Spleen (tissue), 11 donors: ENCODE measurements at regions not wholly inside any gene's neighbourhood (a gene's known extent, or its start where the extent isn't known, plus 50 kb on each side); places are given as distances from the start of the nearest gene placed in this dataset.

Source experiments
- DNase-seq: peaks from one replicate; pipeline ENCODE4 v3.0.0-alpha.2; 2020
- H3K27ac ChIP-seq, 8 donors: fragments of 200-600 bp; sonication (generic) in 7 of 8; 1 replicate in 4 of 8; 2 replicates in 4 of 8; pipeline versions ENCODE4 v1.5.0 to v1.8.0; 2016 to 2021; ENCODE audit warnings: inconsistent platforms in 4 of 8, mild to moderate bottlenecking in 4 of 8, moderate library complexity in 1 of 8
- H3K27me3 ChIP-seq, 7 donors: fragments of 200-600 bp; sonication (generic) in 6 of 7; replicated peaks in 1 of 7; 1 replicate in 4 of 7; 2 replicates in 3 of 7; pipeline versions ENCODE4 v1.5.0 to v1.8.0; 2016 to 2021; ENCODE audit warnings: inconsistent platforms in 3 of 7, mild to moderate bottlenecking in 1 of 7
- H3K36me3 ChIP-seq, 6 donors: fragments of 200-600 bp; sonication (generic) in 5 of 6; 1 replicate in 4 of 6; 2 replicates in 2 of 6; pipeline versions ENCODE4 v1.5.0 to v1.8.0; 2016 to 2021; ENCODE audit warnings: inconsistent platforms in 2 of 6
- H3K4me1 ChIP-seq, 6 donors: fragments of 200-600 bp; sonication (generic) in 5 of 6; 1 replicate in 3 of 6; 2 replicates in 3 of 6; pipeline versions ENCODE4 v1.5.0 to v1.8.0; 2016 to 2021; ENCODE audit warnings: inconsistent platforms in 3 of 6
- H3K4me3 ChIP-seq, 8 donors: fragments of 200-600 bp; sonication (generic) in 7 of 8; 1 replicate in 4 of 8; 2 replicates in 4 of 8; pipeline versions ENCODE4 v1.5.0 to v1.8.0; 2016 to 2021; ENCODE audit warnings: inconsistent platforms in 4 of 8, mild to moderate bottlenecking in 4 of 8, moderate library complexity in 2 of 8
- H3K9me3 ChIP-seq, 8 donors: fragments of 200-600 bp; sonication (generic) in 7 of 8; 1 replicate in 4 of 8; 2 replicates in 4 of 8; pipeline versions ENCODE4 v1.5.0 to v1.8.0; 2016 to 2021; ENCODE audit warnings: inconsistent platforms in 4 of 8
- POLR2A ChIP-seq, 3 donors: fragments of 450-650 bp; IDR thresholded peaks; one replicate each; pipeline ENCODE4 v1.5.1; 2017; ENCODE audit warnings: antibody characterized with exemption in 3 of 3, mild to moderate bottlenecking in 1 of 3
- POLR2AphosphoS5 ChIP-seq, 3 donors: sonication (generic); formaldehyde crosslinking; IDR thresholded peaks; one replicate each; pipeline ENCODE4 v1.5.1; 2017; ENCODE audit warnings: antibody characterized with exemption in 3 of 3
- WGBS, 5 donors: extraction: QIAGEN DNeasy Blood & Tissue Kit in 3 of 5; methylation state at CpG; one replicate each; pipeline versions ENCODE4 v1.1.5 to v1.1.7; 2013 to 2018; 5-methylcytosine and 5-hydroxymethylcytosine counted together
- intact Hi-C: fragments of 100-400 bp; cut with DNase I; formaldehyde crosslinking; loops from one replicate; pipeline ENCODE4 v1.15.0; 2023; ENCODE audit warnings: low total_unique reads
- TF ChIP-seq, protein P1 (sequence below), 11 experiments: fragments of 200-600 bp in 7 of 11; fragments of 450-650 bp in 4 of 11; sonication (generic) in 4 of 11; IDR thresholded peaks in 8 of 11; conservative IDR thresholded peaks in 3 of 11; 1 replicate in 7 of 11; 2 replicates in 4 of 11; pipeline versions ENCODE4 v1.4.0 to v1.8.0; 2016 to 2021; ENCODE audit warnings: antibody characterized with exemption in 11 of 11, inconsistent platforms in 4 of 11, mild to moderate bottlenecking in 1 of 11
- donor health status: healthy with polysubstance abuse.
- donor health status: DM: no; HTN: no; CAD: no; lungs with moderate emphysema.
- donor health status: DM: no; HTN: no; CAD: no.
- donor health status: Bipolar disorder and iron deficiency.
- donor health status: healthy.
- donor health status: DM: no; HTN: no; CAD: no.
- donor health status: DM: yes; HTN: yes; CAD: no.

- Histone ChIP-seq H3K4me1 (no peaks in the 10 kb centered on the region), H3K9me3 (no peaks in the 10 kb centered on the region), H3K4me3 (no peak overlapping the region), H3K27me3 (peaks cover 0 to 63% (median 0%) of the 10 kb centered on the region in 7 donors), H3K36me3 (no peaks in the 10 kb centered on the region), H3K27ac (no peak overlapping the region)
- TF ChIP-seq POLR2A (IDR thresholded peaks at IDR 0.05): no peak
- TF ChIP-seq POLR2AphosphoS5 (IDR thresholded peaks at IDR 0.05): no peak
- TF ChIP-seq, protein P1, sequence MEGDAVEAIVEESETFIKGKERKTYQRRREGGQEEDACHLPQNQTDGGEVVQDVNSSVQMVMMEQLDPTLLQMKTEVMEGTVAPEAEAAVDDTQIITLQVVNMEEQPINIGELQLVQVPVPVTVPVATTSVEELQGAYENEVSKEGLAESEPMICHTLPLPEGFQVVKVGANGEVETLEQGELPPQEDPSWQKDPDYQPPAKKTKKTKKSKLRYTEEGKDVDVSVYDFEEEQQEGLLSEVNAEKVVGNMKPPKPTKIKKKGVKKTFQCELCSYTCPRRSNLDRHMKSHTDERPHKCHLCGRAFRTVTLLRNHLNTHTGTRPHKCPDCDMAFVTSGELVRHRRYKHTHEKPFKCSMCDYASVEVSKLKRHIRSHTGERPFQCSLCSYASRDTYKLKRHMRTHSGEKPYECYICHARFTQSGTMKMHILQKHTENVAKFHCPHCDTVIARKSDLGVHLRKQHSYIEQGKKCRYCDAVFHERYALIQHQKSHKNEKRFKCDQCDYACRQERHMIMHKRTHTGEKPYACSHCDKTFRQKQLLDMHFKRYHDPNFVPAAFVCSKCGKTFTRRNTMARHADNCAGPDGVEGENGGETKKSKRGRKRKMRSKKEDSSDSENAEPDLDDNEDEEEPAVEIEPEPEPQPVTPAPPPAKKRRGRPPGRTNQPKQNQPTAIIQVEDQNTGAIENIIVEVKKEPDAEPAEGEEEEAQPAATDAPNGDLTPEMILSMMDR (IDR thresholded peaks at IDR 0.05 in 8 of 11, conservative IDR thresholded peaks at IDR 0.05 in 3 of 11): no peak
- intact Hi-C loops: no loop called here
- peak; percentile 51 for DNase-seq
- WGBS, 5 donors: 72 to 93% (median 77%) methylated on average over 3 to 6 of the region's 6 CpGs
These were observed 79.7 kb upstream of the SHISAL1 start for GRCh38 chr22:44392446-44392921.

GRCh38 chr22:44391481-44392445 lies 79.0 kb upstream of the SHISAL1 start:
- intact Hi-C loops: no loop called here
- Histone ChIP-seq H3K9me3 (no peaks in the 10 kb centered on the region), H3K36me3 (no peaks in the 10 kb centered on the region), H3K27me3 (peaks cover 0 to 69% (median 0%) of the 10 kb centered on the region in 7 donors), H3K4me1 (no peaks in the 10 kb centered on the region), H3K4me3 (no peak overlapping the region), H3K27ac (no peak overlapping the region)
- peak; percentile 47 for DNase-seq
- TF ChIP-seq, protein P1 (IDR thresholded peaks at IDR 0.05 in 8 of 11, conservative IDR thresholded peaks at IDR 0.05 in 3 of 11): no peak
- TF ChIP-seq POLR2AphosphoS5 (IDR thresholded peaks at IDR 0.05) (no peak), POLR2A (IDR thresholded peaks at IDR 0.05) (no peak)
- WGBS, 5 donors: 68 to 82% (median 75%) methylated on average over 19 to 23 of the region's 23 CpGs

- peaks cover 0 to 69% (median 0%) of the 10 kb centered on the region in 7 donors for H3K27me3 ChIP-seq
- no peaks in the 10 kb centered on the region for H3K9me3 ChIP-seq
- intact Hi-C loops: no loop called here
- WGBS, 5 donors: 55 to 79% (median 74%) methylated on average over 4 to 6 of the region's 6 CpGs
- no peak for TF ChIP-seq POLR2A (IDR thresholded peaks at IDR 0.05)
- TF ChIP-seq, protein P1 (IDR thresholded peaks at IDR 0.05 in 8 of 11, conservative IDR thresholded peaks at IDR 0.05 in 3 of 11): no peak
- TF ChIP-seq POLR2AphosphoS5 (IDR thresholded peaks at IDR 0.05): no peak
- no peaks in the 10 kb centered on the region for H3K36me3 ChIP-seq
- no peak overlapping the region for H3K4me3 ChIP-seq
- DNase-seq: peak; percentile 41
- H3K27ac ChIP-seq: no peak overlapping the region
- no peaks in the 10 kb centered on the region for H3K4me1 ChIP-seq
These were observed 78.3 kb upstream of the SHISAL1 start for GRCh38 chr22:44391015-44391414.

DNA sequence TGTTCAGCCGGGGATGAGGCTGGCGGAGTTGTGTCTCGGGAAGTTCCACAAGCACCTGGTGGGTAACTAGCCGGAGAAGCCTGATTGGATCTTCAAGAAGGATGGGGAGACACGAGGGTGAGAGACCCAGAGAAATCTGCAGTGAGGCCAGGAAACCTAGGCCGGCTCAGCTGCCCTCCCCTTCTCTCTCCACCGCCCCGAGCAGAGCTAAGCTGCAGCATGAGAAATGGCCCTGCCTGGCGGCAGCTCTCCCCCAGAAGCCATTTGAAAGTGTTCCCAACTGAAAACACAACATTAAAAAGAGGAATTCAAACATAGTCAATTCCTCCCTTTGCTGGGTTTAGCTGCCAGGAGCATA lies 77.8 kb upstream of the SHISAL1 start:
- TF ChIP-seq, protein P1 (IDR thresholded peaks at IDR 0.05 in 8 of 11, conservative IDR thresholded peaks at IDR 0.05 in 3 of 11): no peak
- TF ChIP-seq POLR2AphosphoS5 (IDR thresholded peaks at IDR 0.05) (no peak), POLR2A (IDR thresholded peaks at IDR 0.05) (no peak)
- Histone ChIP-seq H3K27me3 (peaks cover 0 to 68% (median 0%) of the 10 kb centered on the region in 7 donors), H3K4me1 (no peaks in the 10 kb centered on the region), H3K36me3 (no peaks in the 10 kb centered on the region), H3K9me3 (no peaks in the 10 kb centered on the region), H3K27ac (no peak overlapping the region), H3K4me3 (no peak overlapping the region)
- intact Hi-C loops: no loop called here
- 77 to 89% (median 85%) methylated on average over 9 of the region's 9 CpGs for WGBS, 5 donors
- peak; percentile 44 for DNase-seq
